Gastroesophageal sphincter (tissue), 4 donors: ENCODE measurements at regions not wholly inside any gene's neighbourhood (a gene's known extent, or its start where the extent isn't known, plus 50 kb on each side); places are given as distances from the start of the nearest gene placed in this dataset.

ENCODE experiments used
- ATAC-seq: fragments of 150-250 bp; one replicate; pipeline ENCODE4 v1.9.1; 2016; ENCODE audit warnings: mild to moderate bottlenecking, moderate library complexity
- H3K27ac ChIP-seq, 4 donors: fragments of 200-600 bp; sonication (generic) in 3 of 4; 1 replicate in 3 of 4; 2 replicates in 1 of 4; pipeline ENCODE4 v1.5.1; 2016 to 2019
- H3K27me3 ChIP-seq: fragments of 200-600 bp; sonication (generic); one replicate; pipeline ENCODE4 v1.5.1; 2019
- H3K36me3 ChIP-seq, 2 donors: fragments of 200-600 bp; sonication (generic); one replicate each; pipeline ENCODE4 v1.5.1; 2019; ENCODE audit warnings: control low read depth in 1 of 2
- H3K4me1 ChIP-seq, 3 donors: fragments of 200-600 bp; sonication (generic); 1 replicate in 2 of 3; 2 replicates in 1 of 3; pipeline ENCODE4 v1.5.1; 2016 to 2019; ENCODE audit warnings: control low read depth in 2 of 3
- H3K4me3 ChIP-seq, 2 donors: fragments of 200-600 bp; sonication (generic); one replicate each; pipeline ENCODE4 v1.5.1; 2019; ENCODE audit warnings: mild to moderate bottlenecking in 1 of 2, moderate library complexity in 1 of 2
- H3K9me3 ChIP-seq, 3 donors: fragments of 200-600 bp; sonication (generic); one replicate each; pipeline ENCODE4 v1.5.1; 2017 to 2019; ENCODE audit warnings: control low read depth in 2 of 3
- CTCF ChIP-seq, 4 experiments: fragments of 200-600 bp in 2 of 4; fragments of 450-650 bp in 2 of 4; sonication (generic) in 1 of 4; IDR thresholded peaks; one replicate each; pipeline ENCODE4 v1.5.1; 2017 to 2019; ENCODE audit warnings: antibody characterized with exemption in 4 of 4, mild to moderate bottlenecking in 2 of 4, moderate library complexity in 2 of 4
- EP300 ChIP-seq: sonication (generic); formaldehyde crosslinking; IDR thresholded peaks from one replicate; pipeline ENCODE4 v1.6.1; 2017; ENCODE audit warnings: antibody characterized with exemption, mild to moderate bottlenecking
- POLR2A ChIP-seq, 2 donors: fragments of 450-650 bp; IDR thresholded peaks; one replicate each; pipeline ENCODE4 v1.6.1; 2017; ENCODE audit warnings: antibody characterized with exemption in 2 of 2, mild to moderate bottlenecking in 2 of 2, moderate library complexity in 1 of 2
- POLR2AphosphoS5 ChIP-seq: sonication (generic); formaldehyde crosslinking; IDR thresholded peaks from one replicate; pipeline ENCODE4 v1.6.1; 2017; ENCODE audit warnings: antibody characterized with exemption
- WGBS, 2 donors: methylation state at CpG; one replicate each; pipeline ENCODE4 v1.1.5; 2018; ENCODE audit warnings: low coverage in 1 of 2; 5-methylcytosine and 5-hydroxymethylcytosine counted together

DNA sequence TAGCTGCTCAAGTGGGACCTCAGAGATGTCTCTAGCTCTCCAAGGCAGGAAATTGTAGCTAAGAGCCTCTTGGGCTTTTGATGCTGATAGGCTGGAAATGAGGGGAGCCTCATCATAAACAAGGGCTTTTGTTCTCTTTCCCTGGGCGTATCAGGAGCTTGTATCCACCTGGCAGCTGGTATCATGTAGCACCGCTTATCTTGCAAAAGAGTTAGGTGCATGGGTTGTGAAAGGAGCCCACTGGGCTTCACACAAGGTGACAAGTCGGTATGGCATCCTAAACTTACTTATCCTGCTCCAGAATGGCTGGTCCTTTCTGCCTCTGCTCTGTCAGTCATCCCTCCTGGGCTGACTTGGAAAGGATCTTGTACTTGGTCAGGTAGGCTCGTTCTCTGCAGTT, 565.8 kb downstream of the GRXCR1 start:
- no peaks in the 10 kb centered on the region for H3K36me3 ChIP-seq
- H3K27ac ChIP-seq: no peak overlapping the region
- no peak overlapping the region for H3K4me3 ChIP-seq
- no peaks in the 10 kb centered on the region for H3K9me3 ChIP-seq
- ATAC-seq: no peak
- no peaks in the 10 kb centered on the region for H3K27me3 ChIP-seq
- WGBS, 2 donors: 65% methylated on average over 3 of the region's 4 CpGs; no CpG with 5 or more reads in 1 of the 2 donors
- H3K4me1 ChIP-seq: no peaks in the 10 kb centered on the region
- TF ChIP-seq CTCF (IDR thresholded peaks at IDR 0.05): no peak
- no peak for TF ChIP-seq POLR2A (IDR thresholded peaks at IDR 0.05)
- no peak for TF ChIP-seq POLR2AphosphoS5
- no peak for TF ChIP-seq EP300

DNA sequence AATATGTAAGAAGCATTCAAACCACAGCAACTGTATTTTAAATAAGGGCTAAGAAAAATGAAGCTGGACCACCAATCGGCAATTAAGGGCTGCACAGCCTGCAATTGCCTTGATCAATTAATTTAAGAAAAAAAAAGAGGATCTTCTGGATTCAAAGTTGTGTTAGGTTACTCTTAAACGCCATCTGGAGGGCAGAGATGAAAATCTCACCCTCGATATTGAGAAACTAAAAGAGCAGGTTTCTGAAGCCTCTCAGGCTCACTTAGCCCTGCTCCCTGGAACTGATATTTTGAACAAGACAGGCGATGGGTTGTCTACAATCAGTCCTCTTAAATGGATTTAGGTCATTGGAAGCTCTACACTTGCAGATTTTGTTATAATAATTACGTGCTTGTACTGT, 579.4 kb downstream of the GRXCR1 start:
- Histone ChIP-seq H3K4me3 (no peak overlapping the region), H3K36me3 (no peaks in the 10 kb centered on the region), H3K9me3 (peaks cover 0 to 43% (median 0%) of the 10 kb centered on the region in 3 donors), H3K27me3 (no peaks in the 10 kb centered on the region), H3K4me1 (no peaks in the 10 kb centered on the region), H3K27ac (no peak overlapping the region)
- ATAC-seq: no peak
- TF ChIP-seq POLR2A (IDR thresholded peaks at IDR 0.05): no peak
- TF ChIP-seq POLR2AphosphoS5: no peak
- no peak for TF ChIP-seq EP300
- WGBS, 2 donors: 77 to 83% methylated on average over 5 of the region's 5 CpGs

DNA sequence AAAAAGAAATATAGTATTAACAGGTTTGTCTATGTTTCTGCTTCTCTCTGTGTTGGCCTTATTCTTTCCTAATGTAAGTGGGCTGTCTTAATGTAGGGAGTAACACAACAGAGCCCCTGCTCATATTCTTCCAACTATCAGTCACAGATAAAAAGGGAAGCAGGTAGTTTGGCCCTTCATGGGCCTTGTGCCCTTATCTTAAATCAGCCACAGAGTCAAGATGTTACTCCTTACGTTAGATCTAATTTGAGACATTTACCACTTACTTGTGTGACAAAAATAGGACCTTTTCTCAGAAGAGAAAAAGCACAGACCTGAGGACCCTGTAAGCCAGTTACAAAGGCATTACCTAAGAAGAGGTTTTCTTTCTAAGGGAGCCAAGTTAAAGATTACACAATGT, 589.0 kb downstream of the GRXCR1 start:
- no peak for ATAC-seq
- TF ChIP-seq EP300 (no peak), CTCF (IDR thresholded peaks at IDR 0.05) (no peak), POLR2AphosphoS5 (no peak), POLR2A (IDR thresholded peaks at IDR 0.05) (no peak)
- WGBS, 2 donors: 23 to 86% methylated on average over 1 of the region's 1 CpG
- Histone ChIP-seq H3K36me3 (no peaks in the 10 kb centered on the region), H3K4me1 (no peaks in the 10 kb centered on the region), H3K9me3 (peaks cover 0 to 6% (median 0%) of the 10 kb centered on the region in 3 donors), H3K27ac (no peak overlapping the region), H3K4me3 (no peak overlapping the region), H3K27me3 (no peaks in the 10 kb centered on the region)

DNA sequence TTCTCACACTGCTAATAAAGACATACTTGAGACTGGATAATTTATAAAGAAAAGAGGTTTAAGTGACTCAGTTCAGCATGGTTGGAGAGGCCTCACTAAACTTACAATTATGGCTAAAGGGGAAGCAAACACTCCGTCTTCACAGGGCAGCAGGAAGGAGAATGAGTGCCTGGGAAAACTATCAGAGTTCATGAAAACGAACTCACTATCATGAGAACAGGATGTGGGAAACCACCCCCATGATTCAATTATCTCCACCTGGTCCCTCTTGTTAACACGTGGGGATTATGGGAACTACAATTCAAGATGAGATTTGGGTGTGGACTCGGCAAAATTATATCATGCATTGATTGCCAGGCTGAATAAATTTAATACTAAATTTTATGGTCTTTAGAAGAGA, 592.7 kb downstream of the GRXCR1 start:
- Histone ChIP-seq H3K27ac (no peak overlapping the region), H3K9me3 (peaks cover 0 to 10% (median 0%) of the 10 kb centered on the region in 3 donors), H3K4me3 (no peak overlapping the region), H3K4me1 (no peaks in the 10 kb centered on the region), H3K36me3 (no peaks in the 10 kb centered on the region), H3K27me3 (no peaks in the 10 kb centered on the region)
- ATAC-seq: no peak
- TF ChIP-seq POLR2AphosphoS5 (no peak), POLR2A (IDR thresholded peaks at IDR 0.05) (no peak), CTCF (IDR thresholded peaks at IDR 0.05) (no peak), EP300 (no peak)
- WGBS, 2 donors: 49 to 70% methylated on average over 4 of the region's 4 CpGs

DNA sequence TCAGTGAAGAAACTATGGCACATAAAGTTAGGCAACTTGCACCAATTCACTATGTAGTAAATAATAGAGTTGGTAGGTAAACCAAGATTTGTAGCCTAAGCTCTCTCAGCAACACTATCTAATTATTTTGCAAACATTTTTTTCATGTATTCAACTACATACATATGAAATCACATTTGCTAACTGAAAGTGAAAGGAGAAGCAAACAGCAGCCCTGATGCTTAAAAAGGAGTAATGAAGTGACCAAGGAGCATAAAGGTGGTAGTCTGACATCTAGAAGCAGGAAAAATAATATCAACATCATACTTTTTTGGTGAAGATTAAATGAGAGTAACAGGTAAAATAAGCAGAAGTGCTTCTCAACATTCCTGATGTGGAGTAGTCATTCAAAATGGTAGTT, 603.7 kb downstream of the GRXCR1 start:
- ATAC-seq: no peak
- Histone ChIP-seq H3K27me3 (no peaks in the 10 kb centered on the region), H3K27ac (no peak overlapping the region), H3K9me3 (no peaks in the 10 kb centered on the region), H3K36me3 (no peaks in the 10 kb centered on the region), H3K4me3 (no peak overlapping the region), H3K4me1 (no peaks in the 10 kb centered on the region)
- TF ChIP-seq POLR2AphosphoS5: no peak
- no peak for TF ChIP-seq CTCF (IDR thresholded peaks at IDR 0.05)
- TF ChIP-seq POLR2A (IDR thresholded peaks at IDR 0.05): no peak
- TF ChIP-seq EP300: no peak
